Ovary (tissue), 3 donors: ENCODE measurements at regions not wholly inside any gene's neighbourhood (a gene's known extent, or its start where the extent isn't known, plus 50 kb on each side); places are given as distances from the start of the nearest gene placed in this dataset.

Experiments used
- CTCF ChIP-seq, 3 donors: fragments of 450-650 bp in 2 of 3; fragments of 200-600 bp in 1 of 3; IDR thresholded peaks; one replicate each; pipeline versions ENCODE4 v1.5.1 to v1.8.0; 2016 to 2022; ENCODE audit warnings: antibody characterized with exemption in 3 of 3, mild to moderate bottlenecking in 1 of 3
- EP300 ChIP-seq: sonication (generic); formaldehyde crosslinking; IDR thresholded peaks from one replicate; pipeline ENCODE4 v1.6.1; 2017; ENCODE audit warnings: antibody characterized with exemption
- donor health status: DM: no; HTN: no; CAD: no.

GRCh38 chr13:34116651-34117050 lies 298.7 kb downstream of the RFC3 start:
- TF ChIP-seq CTCF (IDR thresholded peaks at IDR 0.05) (no peak), EP300 (no peak)
